HG02938 (cell line): ENCODE measurements at regions not wholly inside any gene's neighbourhood (a gene's known extent, or its start where the extent isn't known, plus 50 kb on each side); places are given as distances from the start of the nearest gene placed in this dataset.

Experiments used
- ATAC-seq: cut with Tn5 transposase; IDR thresholded peaks from one replicate; pipeline ENCODE4 v1.9.1; 2021; ENCODE audit warnings: mild to moderate bottlenecking, moderate library complexity; ENCODE audit not compliant: unreplicated experiment

DNA sequence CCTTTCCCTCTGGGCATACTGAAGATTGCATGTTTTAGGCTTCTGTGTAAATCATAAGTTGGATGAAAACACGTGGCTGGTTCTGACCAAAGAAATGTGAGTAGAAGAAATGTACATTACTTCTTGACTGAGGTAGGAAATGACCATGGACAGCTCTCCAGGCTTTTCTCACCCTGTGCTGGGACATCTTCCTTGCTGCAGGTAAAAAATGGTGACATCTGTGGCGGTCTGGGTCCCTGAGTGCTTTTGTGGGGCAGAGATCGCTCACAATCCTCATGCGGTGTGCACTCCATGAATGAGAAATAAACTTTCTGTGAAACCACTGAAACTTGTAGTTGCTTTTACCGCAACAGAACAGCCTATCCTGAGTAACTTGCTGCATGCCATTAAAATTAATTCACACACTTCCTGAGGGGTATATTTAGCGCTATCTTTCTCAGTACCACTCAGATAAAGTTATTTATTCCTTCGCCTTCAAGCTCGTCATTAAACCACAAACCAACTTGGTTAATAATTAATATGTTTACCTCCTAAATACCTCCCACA lies 730.4 kb downstream of the EFNA5 start:
- ATAC-seq: no peak

DNA sequence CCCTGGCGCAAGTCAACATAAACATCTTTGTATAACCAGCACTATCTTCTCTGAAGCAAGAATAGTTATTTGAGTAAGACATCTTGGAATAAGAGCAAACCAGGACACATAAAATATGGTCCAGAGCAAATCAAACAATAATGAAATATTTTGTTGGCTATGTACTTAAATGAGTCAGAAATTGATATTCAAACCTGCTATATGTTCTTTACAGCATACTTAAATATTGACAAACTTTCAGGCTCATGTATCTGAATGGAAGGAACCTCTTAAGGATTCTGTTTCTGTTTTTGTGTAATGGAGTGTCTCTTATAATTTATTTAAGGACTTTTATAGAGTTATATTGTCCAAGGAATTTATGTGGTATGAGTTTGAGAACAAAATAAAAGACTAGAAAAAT lies 747.3 kb downstream of the EFNA5 start:
- no peak for ATAC-seq

DNA sequence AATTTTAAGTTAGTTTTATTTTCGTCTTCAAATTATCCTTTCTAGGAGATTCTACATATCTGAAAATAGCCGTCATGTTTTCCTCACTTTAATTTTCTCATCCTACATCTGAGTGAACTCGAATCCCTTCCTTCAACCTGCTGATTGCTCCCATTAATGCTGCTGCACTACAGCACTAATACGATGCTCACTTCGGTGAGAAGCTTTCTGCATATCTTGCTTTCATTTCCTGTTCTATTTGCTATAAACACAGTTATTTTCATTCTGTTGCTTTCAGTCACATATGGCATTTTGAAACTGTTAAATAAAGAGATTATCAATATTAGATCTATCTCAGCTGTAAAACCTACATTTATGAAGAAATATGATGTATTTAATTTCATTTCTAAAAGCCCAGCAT lies 749.2 kb downstream of the EFNA5 start:
- ATAC-seq: no peak

DNA sequence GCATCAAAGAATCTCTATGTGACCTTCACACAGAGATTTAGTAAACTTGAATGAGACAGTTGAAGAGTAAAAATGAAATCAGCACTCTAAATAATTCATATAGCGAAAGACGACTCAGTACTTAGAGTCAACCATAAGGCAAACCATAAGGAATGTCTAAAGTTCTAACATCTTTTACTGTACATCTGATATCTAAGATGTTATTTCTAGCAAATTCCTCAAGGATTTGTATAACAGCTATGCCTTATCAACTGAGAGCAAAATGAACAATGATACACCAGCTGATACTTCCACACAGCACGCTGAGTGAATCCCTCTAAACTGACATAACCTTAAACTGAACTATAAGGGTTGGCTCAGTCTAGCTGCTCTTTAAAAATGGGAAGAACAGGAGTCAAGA lies 760.3 kb downstream of the EFNA5 start:
- ATAC-seq: no peak

DNA sequence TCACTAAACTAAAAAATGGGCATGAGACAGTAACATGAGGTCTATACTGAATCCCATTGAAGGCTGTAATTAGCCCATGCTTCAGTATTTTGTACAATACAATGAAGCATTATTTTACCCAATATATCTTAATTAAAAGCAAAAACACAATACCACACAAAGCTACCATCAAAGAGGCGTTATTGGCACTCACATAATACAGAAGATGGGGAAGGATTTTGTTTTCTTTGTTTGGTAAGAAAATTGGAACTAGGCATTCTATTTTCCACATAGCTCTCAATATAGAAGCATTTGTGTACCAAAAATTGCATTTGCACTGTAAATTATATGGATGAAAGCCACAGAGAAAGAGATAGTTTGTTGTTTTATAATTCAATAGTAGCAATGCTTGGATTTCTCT lies 761.0 kb downstream of the EFNA5 start:
- ATAC-seq: no peak

DNA sequence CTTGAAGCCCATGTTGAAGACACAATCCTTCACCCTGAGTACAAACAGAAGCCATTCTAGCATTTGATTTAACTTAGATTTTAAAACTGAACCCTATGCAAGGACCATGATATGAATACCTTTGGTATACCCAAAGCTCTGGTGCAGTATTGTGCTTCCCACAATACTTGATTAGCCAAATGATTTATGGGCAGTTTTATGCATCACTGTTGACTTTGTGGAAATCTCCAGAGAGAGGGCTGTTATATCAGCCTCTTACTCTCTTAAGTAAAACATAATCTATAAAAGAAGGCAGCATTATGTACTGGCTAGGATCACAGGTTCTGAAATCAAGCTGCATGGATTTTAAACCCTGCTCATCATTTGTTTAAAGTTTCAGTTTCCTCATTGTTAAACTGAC lies 762.8 kb downstream of the EFNA5 start:
- ATAC-seq: no peak

DNA sequence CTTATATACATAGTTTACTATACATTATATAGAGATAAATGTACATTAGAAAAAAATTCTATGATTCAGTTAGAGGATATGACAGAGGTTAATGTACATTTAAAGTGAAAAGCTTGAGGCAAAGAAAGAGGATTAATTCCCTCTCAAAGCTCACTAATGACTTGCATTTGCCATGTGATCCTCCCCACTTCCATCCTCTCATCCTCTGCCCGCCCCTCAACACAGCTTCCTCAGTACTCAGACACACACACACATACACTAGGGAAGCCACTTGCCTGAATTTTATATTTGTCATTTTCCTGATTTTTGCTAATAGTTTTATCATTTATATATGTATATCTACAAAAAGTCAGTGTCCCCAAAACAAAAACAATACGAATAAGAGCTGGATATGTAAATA lies 764.5 kb downstream of the EFNA5 start:
- ATAC-seq: no peak

DNA sequence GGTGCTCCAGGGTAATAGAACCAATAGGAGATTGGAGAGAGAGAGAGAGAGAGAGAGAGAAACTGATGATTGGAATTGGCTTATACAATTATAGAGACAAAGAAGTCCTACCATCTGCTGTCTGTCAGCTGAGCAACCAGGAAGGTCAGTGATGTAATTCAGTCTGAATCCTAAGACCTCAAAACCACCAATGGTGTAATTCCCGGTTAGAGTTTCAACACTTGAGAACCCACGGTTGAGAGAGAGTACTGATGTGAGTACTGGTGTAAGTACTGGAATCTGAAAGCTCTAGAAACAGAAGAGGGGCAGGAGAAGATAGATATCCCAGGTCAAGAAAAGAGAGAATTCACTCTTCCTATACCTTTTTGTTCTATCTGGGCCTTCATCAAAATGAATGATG lies 775.8 kb downstream of the EFNA5 start:
- no peak for ATAC-seq

DNA sequence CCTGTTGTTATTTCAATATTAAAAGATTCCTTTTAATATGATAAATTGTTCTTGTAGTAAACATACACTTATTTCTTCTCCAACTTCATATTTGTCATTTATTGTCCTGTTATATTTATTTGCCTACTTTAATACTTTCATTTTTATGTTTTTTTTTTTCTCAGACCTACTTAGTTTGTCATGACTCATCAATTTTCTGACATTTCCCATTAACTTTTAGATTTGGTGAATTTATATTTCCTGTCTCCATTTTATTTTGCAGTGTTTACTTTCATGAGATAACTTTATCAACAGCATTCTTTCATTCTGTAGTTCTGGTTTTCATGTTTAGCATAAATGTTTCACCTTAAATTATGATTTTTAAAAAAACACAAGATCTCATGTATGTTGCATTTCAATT lies 788.7 kb downstream of the EFNA5 start:
- no peak for ATAC-seq

DNA sequence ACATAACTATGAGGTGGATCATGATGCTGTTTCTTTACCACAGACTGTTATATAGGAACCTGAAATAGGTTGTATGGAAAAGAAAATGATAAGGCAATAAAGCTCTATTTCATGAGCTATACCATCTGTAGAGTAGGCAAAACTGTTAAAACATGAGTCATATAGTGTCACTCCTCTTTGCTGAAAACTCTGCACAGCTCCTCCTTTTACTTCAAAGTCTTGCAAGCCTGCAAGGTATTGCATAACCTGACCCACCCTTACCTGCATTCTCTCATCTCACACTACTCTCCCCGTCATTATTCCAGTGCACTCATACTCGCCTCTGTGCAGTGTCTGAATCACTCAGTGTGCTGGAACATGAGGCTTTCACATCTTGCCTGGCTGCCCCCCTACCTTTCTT lies 790.1 kb downstream of the EFNA5 start:
- no peak for ATAC-seq

DNA sequence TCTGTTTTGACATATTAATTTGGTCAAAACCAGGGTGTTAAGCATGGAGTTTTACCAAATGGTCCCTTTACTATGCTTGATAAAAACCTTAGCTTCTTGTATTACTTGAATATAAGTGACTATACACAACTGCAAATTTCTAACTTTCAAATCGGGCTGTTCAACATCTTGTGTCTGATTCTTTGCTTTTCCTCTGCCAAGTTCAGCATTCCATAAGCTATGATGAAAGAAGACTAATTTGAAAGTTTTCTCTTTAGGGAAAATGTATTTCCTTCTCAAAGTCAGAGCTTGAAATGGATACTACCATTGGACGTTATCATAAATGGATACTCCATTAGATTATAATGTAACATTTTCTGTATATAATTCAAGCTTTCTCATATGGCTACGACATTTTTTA lies 792.9 kb downstream of the EFNA5 start:
- ATAC-seq: no peak

DNA sequence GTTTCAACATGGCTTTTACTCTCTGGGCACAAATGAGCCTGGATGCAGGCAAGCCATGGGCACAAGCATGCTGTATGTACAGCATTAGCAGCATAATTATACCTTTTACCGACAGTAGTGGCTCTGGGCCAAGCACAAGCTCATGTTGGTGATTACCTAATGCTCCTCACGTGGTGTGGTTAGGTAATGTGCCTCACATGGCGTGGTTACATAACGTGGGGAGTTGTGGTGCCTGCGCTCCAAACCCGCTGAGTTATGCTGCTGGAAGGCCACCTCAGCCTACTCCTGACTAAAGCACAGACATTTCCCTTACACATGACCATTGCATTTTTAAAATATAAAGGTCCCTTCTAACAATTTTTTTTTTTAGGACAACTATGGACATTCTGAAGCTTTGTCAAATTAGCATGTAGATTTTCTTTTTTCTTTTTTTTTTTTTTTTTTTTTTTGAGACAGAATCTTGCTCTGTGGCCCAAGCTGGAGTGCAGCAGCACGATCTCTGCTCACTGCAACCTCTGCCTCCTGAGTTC lies 794.0 kb downstream of the EFNA5 start:
- no peak for ATAC-seq

DNA sequence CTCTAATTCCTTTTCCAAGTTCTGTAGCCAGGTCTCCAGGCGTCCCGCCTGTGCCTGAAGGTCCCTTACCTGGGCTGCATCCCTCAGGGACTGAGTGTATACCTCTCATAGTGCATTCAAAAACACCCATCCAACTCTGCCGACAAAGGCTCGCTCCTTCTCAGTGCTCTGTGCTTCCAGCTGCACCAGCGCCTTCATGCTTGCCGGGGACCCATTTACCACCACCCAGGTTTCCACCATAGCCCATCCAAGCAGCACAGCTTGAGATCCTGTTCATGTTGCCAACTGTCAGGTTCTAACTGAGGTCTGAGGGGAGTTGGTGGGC lies 794.5 kb downstream of the EFNA5 start:
- ATAC-seq: no peak

DNA sequence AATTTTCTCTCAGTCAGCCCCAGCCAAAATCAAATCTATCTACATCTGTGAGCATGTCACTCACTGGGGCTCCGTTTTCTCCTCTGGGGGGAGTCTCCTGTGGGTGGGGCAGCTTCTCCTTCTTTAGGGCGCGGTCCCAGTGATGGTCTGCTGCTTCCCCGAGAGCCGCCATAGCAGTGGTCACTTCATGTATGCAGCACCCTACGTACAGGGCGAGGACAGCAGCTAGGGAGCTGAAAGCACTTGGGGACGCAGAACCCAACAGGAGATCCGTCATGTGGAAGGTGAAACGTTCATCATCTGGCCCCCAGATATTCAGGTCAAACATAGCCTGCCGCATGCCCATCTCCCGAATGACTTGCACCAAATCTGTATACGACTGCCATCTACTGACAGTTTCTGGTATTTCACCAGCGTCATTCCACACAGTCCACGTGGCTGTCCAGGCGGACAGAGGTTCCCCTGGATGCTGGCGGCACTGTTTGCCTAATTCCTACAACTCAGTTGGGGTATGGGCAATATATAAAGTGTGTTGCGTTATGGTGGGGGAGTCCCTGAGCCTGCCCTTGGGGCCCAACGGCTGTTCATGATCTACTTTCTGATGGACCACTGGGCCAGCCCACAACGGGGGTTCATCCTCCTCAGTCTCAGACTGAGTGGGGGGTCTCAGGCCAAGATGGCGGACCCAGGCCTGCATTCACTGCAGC lies 795.0 kb downstream of the EFNA5 start:
- peak; percentile 49 for ATAC-seq

DNA sequence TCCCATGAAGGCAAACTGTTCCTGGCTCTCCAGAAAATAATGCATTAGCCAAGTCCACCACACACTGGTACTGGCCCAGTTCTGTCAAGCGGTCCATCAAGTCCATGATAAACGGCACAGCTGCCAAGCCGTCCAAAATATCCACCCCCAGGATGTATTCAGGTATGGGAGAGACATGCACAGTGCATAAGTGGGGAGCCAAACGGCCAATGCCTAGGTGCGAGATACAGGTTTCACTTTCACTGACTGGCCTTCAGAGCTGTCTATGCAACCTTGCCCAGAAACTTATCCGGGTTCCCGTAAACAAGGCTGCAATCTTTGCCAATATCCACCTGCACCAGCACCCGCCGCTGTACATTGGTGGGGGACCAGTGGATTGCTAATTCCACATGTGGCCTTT lies 795.8 kb downstream of the EFNA5 start:
- ATAC-seq: no peak

DNA sequence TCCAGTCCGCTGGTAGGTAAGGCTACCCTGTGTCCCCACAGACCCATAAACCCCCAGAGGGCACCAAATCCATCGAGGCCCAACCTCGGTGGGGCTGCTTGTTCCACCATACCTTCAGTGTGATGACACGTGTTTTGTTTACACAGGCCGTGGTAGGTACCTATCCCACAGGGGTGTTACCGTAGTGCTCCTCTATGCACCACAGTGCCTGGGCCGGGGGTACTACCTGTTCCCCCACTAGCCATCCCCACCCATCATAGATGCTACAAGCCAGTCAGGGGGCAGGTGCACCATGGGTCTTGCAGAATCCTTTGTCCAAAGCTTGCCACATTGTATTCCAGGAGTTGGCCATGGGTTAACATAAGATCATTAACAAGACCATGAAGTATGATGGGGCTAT lies 796.2 kb downstream of the EFNA5 start:
- no peak for ATAC-seq

DNA sequence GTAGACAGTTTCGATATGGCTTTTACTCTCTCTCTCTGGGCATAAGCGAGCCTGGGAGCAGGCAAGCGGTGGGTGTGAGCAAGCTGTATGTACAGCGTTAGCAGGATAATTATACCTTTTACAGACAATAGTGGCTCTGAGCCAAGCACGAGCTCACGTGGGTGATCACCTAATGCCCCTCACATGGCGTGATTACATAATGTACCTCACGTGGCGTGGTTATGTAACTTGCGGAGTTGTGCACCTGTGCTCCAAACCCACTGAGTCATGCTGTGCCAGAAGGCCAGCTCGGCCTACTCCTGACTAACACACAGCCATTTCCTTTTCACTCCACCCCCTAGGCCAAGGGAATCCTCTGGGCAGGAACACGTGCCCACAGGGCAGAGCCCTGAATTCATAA lies 797.2 kb downstream of the EFNA5 start:
- ATAC-seq: no peak

DNA sequence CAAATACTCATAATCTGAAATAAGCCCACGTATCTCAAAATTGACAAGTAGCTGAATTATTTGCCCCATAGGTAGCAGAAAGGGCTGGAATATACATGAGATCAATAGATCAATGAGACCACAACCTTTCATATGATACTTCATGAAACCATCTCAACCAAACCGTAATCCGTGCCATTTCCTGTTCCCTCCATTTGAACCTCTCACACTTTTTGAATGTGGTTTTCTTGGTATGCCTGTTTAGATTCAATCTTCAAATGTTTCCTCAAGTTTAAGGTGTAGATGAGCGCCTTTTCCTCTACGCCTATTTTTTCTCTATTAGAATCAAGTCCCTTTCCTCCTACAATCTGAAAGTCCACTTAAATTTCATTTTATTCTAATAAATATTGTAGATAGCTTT lies 805.5 kb downstream of the EFNA5 start:
- ATAC-seq: no peak

DNA sequence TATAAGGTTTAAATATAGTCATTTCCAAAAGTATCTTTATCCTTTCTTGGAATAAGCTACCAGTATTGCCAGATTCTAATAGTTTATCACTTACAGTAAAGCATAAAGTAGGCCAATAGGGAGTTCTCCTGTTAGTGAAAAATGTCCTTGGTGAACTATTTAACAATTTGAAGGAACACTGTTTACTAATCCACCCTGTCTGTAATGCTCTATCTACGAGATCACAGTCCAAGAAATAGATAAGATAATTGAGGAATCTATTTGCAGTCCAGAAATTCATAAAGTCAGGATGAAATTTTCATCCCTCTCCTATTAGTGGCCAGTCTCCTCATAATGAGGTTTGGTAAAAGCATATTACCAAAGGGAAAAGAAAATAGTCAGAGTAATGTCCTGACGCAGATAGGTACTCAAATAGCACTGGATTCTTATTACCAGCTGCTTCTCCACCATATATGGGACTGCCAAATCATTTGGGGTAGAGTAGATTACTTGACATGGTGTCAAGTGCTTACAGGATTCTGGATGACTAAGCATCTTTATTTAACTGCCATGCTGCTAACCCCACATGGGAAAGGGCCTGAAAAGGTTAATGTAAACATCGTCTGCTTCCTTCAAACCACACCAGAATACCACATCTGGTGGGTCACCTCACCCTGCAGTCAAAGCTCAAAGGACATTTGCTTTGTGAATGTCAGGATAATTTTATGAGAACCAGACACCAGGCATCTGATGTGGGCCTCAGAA lies 808.1 kb downstream of the EFNA5 start:
- no peak for ATAC-seq

DNA sequence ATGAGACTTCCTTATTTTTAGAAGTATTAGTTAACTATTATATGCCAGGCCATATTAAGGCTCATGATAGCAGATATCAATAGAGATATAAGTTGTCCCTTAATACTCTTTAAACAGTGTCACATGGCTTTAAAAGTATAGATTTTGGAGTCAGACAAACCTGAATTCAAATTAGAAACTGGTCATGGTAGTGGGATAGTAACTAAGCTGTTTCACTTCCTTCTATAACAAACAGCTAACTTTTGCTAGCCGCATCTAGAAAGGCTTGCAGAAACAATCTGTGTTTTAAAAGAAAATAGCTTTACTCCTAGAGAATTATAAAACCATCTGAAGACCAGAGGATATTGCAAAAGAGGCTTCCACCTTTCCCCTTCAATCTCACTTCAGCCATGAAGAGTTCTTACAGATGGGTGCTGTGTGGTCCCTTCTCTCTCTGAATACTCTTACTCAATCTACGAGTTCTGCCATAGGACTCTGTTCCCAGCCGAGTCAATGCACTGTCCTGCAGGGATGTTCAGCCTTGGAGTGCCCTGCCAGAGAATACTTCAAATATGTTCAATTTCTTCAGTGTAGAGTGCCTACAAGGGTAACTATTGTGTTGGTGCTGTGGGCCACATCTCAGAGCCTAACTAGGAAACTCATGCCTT lies 810.2 kb downstream of the EFNA5 start:
- ATAC-seq: peak; percentile 60

DNA sequence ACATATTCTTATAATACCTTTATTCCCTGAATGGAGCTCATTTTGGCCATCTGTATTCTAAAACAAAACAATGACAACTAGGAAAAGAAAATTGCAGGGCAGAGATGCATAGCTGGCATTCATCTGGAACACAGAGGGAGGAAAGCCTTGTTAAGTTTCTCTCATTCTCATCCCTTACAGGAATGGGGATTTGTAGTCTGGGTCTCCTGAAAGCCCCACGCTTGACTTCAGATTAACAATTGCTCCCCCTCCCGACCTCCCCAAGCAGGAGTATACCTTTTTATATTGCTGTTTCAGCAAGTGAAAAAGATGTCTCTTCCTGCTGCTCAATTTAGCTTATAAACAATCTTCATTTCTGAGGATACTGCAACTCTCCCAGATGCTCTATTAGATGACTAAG lies 812.1 kb downstream of the EFNA5 start:
- ATAC-seq: no peak

DNA sequence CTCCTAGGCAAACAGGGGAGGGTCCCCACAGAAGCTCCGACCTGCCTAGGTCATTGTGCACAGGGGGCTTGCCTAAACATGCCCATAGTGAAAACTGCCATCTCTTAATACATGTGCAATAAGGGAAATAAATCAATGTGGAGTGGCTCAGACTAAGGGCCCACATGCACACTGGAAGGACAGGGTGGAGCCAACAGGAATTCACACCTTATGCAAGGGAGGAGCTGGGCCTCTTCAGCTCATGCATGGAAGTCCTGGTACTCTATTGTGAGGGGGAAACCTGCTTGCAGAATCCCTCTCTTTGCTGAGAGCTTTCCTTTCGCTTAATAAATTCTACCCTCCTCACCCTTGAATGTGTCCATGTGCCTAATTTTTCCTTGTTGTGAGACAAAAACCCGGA lies 815.8 kb downstream of the EFNA5 start:
- ATAC-seq: no peak
